Osteoblast (primary cell): ENCODE measurements at regions not wholly inside any gene's neighbourhood (a gene's known extent, or its start where the extent isn't known, plus 50 kb on each side); places are given as distances from the start of the nearest gene placed in this dataset.

Source experiments
- DNase-seq: peaks from one replicate; pipeline ENCODE4 v3.0.0; 2011; ENCODE audit warnings: low spot score, mixed read lengths; ENCODE audit not compliant: insufficient read length; ENCODE audit errors: missing footprints
- H2AFZ ChIP-seq: 2 replicates; pipeline ENCODE4 v1.6.0; 2011; ENCODE audit warnings: mild to moderate bottlenecking, low read length
- H3K27ac ChIP-seq: 2 replicates; pipeline ENCODE4 v1.5.1; 2011; ENCODE audit warnings: mild to moderate bottlenecking, low read depth, low read length, moderate library complexity
- H3K27me3 ChIP-seq: 2 replicates; pipeline ENCODE4 v1.6.0; 2012; ENCODE audit warnings: mild to moderate bottlenecking, control low read depth, inconsistent platforms, low read length, moderate library complexity; ENCODE audit not compliant: insufficient read depth
- H3K36me3 ChIP-seq: 2 replicates; pipeline ENCODE4 v1.5.1; 2011; ENCODE audit warnings: mild to moderate bottlenecking, low read length, control low read depth, moderate library complexity; ENCODE audit not compliant: insufficient read depth
- H3K4me1 ChIP-seq: 2 replicates; pipeline ENCODE4 v1.5.1; 2011; ENCODE audit warnings: mild to moderate bottlenecking, low read length, control low read depth, moderate library complexity; ENCODE audit not compliant: insufficient read depth
- H3K4me2 ChIP-seq: 2 replicates; pipeline ENCODE4 v1.6.0; 2011; ENCODE audit warnings: mild to moderate bottlenecking, low read length; ENCODE audit not compliant: insufficient read depth
- H3K4me3 ChIP-seq: fragments of 200-600 bp; sonication (generic); 3 replicates; pipeline ENCODE4 v1.5.1; 2012; ENCODE audit warnings: mild to moderate bottlenecking, low read length, inconsistent platforms; ENCODE audit not compliant: insufficient read depth
- H3K79me2 ChIP-seq: 2 replicates; pipeline ENCODE4 v1.6.0; 2012; ENCODE audit warnings: mild to moderate bottlenecking, low read length, control low read depth, inconsistent platforms; ENCODE audit not compliant: insufficient read depth
- H3K9me3 ChIP-seq: 2 replicates; pipeline ENCODE4 v1.5.1; 2011; ENCODE audit warnings: low read depth, low read length, control low read depth
- H4K20me1 ChIP-seq: 2 replicates; pipeline ENCODE4 v1.6.0; 2012; ENCODE audit warnings: mild to moderate bottlenecking, low read length, control low read depth; ENCODE audit not compliant: insufficient read depth
- CTCF ChIP-seq: IDR thresholded peaks from 2 replicates; pipeline ENCODE4 v1.5.1; 2011; ENCODE audit warnings: mild to moderate bottlenecking, low read depth, low read length, moderate library complexity; ENCODE audit errors: extremely low read depth

- Histone ChIP-seq H3K27ac (no peak overlapping the region), H3K4me3 (no peak overlapping the region), H3K79me2 (no peaks in the 10 kb centered on the region), H2AFZ (no peak overlapping the region), H3K4me2 (no peak overlapping the region), H3K36me3 (no peaks in the 10 kb centered on the region), H3K27me3 (no peaks in the 10 kb centered on the region), H3K9me3 (no peaks in the 10 kb centered on the region), H3K4me1 (no peaks in the 10 kb centered on the region), H4K20me1 (no peaks in the 10 kb centered on the region)
- TF ChIP-seq CTCF, result no peak
- DNase-seq, result no peak
Observed at GRCh38 chr11:91796999-91797398, 427.6 kb upstream of the FAT3 start.

GRCh38 chr11:91795139-91795887 is 429.3 kb upstream of the FAT3 start:
- Histone ChIP-seq H3K4me1 (no peaks in the 10 kb centered on the region), H3K27ac (no peak overlapping the region), H2AFZ (no peak overlapping the region), H3K36me3 (no peaks in the 10 kb centered on the region), H3K4me3 (no peak overlapping the region), H3K9me3 (no peaks in the 10 kb centered on the region), H3K79me2 (no peaks in the 10 kb centered on the region), H3K4me2 (no peak overlapping the region), H3K27me3 (no peaks in the 10 kb centered on the region), H4K20me1 (no peaks in the 10 kb centered on the region)
- TF ChIP-seq CTCF, result no peak
- DNase-seq, result no peak

GRCh38 chr11:91794146-91794545 is 430.5 kb upstream of the FAT3 start:
- TF ChIP-seq CTCF, result no peak
- H3K4me1 ChIP-seq, result no peaks in the 10 kb centered on the region
- H3K27ac ChIP-seq, result no peak overlapping the region
- H3K9me3 ChIP-seq, result no peaks in the 10 kb centered on the region
- no peak overlapping the region for H3K4me2 ChIP-seq
- DNase-seq, result no peak
- no peaks in the 10 kb centered on the region for H3K36me3 ChIP-seq
- no peaks in the 10 kb centered on the region for H3K27me3 ChIP-seq
- no peak overlapping the region for H2AFZ ChIP-seq
- no peak overlapping the region for H3K4me3 ChIP-seq
- no peaks in the 10 kb centered on the region for H3K79me2 ChIP-seq
- H4K20me1 ChIP-seq, result no peaks in the 10 kb centered on the region

DNA sequence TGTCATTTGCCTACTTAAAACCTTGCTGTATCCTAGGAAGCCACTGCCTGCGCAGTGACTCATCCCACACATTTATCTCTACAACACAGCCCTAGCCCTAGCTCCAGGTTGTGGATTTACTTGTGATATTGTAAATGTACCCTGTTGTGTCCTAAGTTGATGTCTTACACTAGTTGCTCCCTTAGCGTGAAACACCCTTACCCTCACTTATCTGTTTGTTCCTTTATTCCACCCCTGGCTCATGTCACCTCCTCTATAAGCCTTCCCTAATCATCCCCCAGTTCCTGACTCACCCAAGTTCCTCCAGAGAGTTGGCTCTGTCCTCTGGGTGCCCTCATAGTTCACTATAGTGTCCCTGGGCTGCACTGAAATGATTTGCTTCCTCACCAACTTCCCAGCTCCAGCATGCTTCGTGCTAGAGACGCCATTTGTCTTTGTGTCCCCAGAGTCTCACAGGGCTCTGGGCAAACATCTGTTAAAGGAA is 431.8 kb upstream of the FAT3 start:
- TF ChIP-seq CTCF, result no peak
- no peaks in the 10 kb centered on the region for H3K27me3 ChIP-seq
- no peak overlapping the region for H3K4me3 ChIP-seq
- H3K4me2 ChIP-seq, result no peak overlapping the region
- no peak overlapping the region for H2AFZ ChIP-seq
- no peak for DNase-seq
- H3K27ac ChIP-seq, result no peak overlapping the region
- no peaks in the 10 kb centered on the region for H3K4me1 ChIP-seq
- H3K79me2 ChIP-seq, result no peaks in the 10 kb centered on the region
- no peaks in the 10 kb centered on the region for H3K36me3 ChIP-seq
- no peaks in the 10 kb centered on the region for H4K20me1 ChIP-seq
- H3K9me3 ChIP-seq, result no peaks in the 10 kb centered on the region
